Keratinocyte (primary cell): ENCODE measurements at regions not wholly inside any gene's neighbourhood (a gene's known extent, or its start where the extent isn't known, plus 50 kb on each side); places are given as distances from the start of the nearest gene placed in this dataset.

Experiments used
- DNase-seq: peaks from one replicate; pipeline ENCODE4 v3.0.0-alpha.2; 2011; ENCODE audit warnings: low read depth, missing footprints, low spot score
- FAIRE-seq: peaks from 2 replicates; lab custom pipeline; 2011; peaks lifted over from hg19 to GRCh38; lab: Jason Lieb, UNC
- H2AFZ ChIP-seq: 2 replicates; pipeline ENCODE4 v1.6.0; 2012; ENCODE audit warnings: low read length, control low read depth, inconsistent platforms; ENCODE audit not compliant: control insufficient read depth
- H3K27ac ChIP-seq: 2 replicates; pipeline ENCODE4 v1.5.1; 2011; ENCODE audit warnings: low read length; ENCODE audit not compliant: control insufficient read depth, insufficient read depth
- H3K27me3 ChIP-seq: 3 replicates; pipeline ENCODE4 v1.6.0; 2011; ENCODE audit warnings: low read length; ENCODE audit not compliant: control insufficient read depth, insufficient read depth; ENCODE audit errors: extremely low read depth
- H3K36me3 ChIP-seq, 2 experiments: 2 replicates in 1 of 2; 3 replicates in 1 of 2; pipeline ENCODE4 v1.5.1; 2011; ENCODE audit warnings: low read length in 2 of 2, mild to moderate bottlenecking in 1 of 2; ENCODE audit not compliant: control insufficient read depth in 2 of 2, insufficient read depth in 2 of 2; ENCODE audit errors: extremely low read depth in 1 of 2
- H3K4me1 ChIP-seq: 3 replicates; pipeline ENCODE4 v1.5.1; 2011; ENCODE audit warnings: low read length; ENCODE audit not compliant: control insufficient read depth, insufficient read depth; ENCODE audit errors: extremely low read depth
- H3K4me2 ChIP-seq: 3 replicates; pipeline ENCODE4 v1.6.0; 2011; ENCODE audit warnings: low read depth, low read length; ENCODE audit not compliant: control insufficient read depth, insufficient read depth; ENCODE audit errors: extremely low read depth
- H3K4me3 ChIP-seq, 3 experiments: fragments of 200-600 bp in 1 of 3; sonication (generic) in 1 of 3; 2 replicates in 2 of 3; 3 replicates in 1 of 3; pipeline ENCODE4 v1.5.1; 2011 to 2016; ENCODE audit warnings: low read length in 3 of 3, mild to moderate bottlenecking in 3 of 3, control low read depth in 2 of 3, inconsistent platforms in 1 of 3, low read depth in 1 of 3, mixed read lengths in 1 of 3, mixed run types in 1 of 3, moderate library complexity in 1 of 3; ENCODE audit not compliant: control insufficient read depth in 2 of 3, insufficient read depth in 2 of 3; ENCODE audit errors: extremely low read depth in 1 of 3
- H3K79me2 ChIP-seq: 2 replicates; pipeline ENCODE4 v1.6.0; 2012; ENCODE audit warnings: low read length; ENCODE audit not compliant: control insufficient read depth, insufficient read depth
- H3K9ac ChIP-seq: 3 replicates; pipeline ENCODE4 v1.6.0; 2011; ENCODE audit warnings: low read length; ENCODE audit not compliant: control insufficient read depth, insufficient read depth; ENCODE audit errors: extremely low read depth
- H3K9me1 ChIP-seq: 3 replicates; pipeline ENCODE4 v1.6.0; 2011; ENCODE audit warnings: low read length; ENCODE audit not compliant: control insufficient read depth, insufficient read depth; ENCODE audit errors: extremely low read depth
- H3K9me3 ChIP-seq: 2 replicates; pipeline ENCODE4 v1.5.1; 2012; ENCODE audit warnings: low read depth, low read length; ENCODE audit not compliant: control insufficient read depth
- H4K20me1 ChIP-seq: 3 replicates; pipeline ENCODE4 v1.6.0; 2011; ENCODE audit warnings: low read length; ENCODE audit not compliant: control insufficient read depth, insufficient read depth; ENCODE audit errors: extremely low read depth
- CTCF ChIP-seq, 3 experiments: IDR thresholded peaks in 1 of 3; conservative IDR thresholded peaks in 1 of 3; optimal IDR thresholded peaks in 1 of 3; 2 replicates in 2 of 3; 3 replicates in 1 of 3; pipeline versions ENCODE3 to v1.5.1; 2011; ENCODE audit warnings: low read length in 3 of 3, mild to moderate bottlenecking in 3 of 3, moderate library complexity in 2 of 3, control low read depth in 1 of 3, inconsistent platforms in 1 of 3; ENCODE audit not compliant: insufficient read depth in 2 of 3; ENCODE audit errors: extremely low read depth in 1 of 3
- EZH2 ChIP-seq: IDR thresholded peaks from one replicate; pipeline ENCODE4 v1.6.1; 2012; ENCODE audit warnings: inconsistent platforms, mild to moderate bottlenecking, low read length, moderate library complexity
- dilution Hi-C: fragments of 300-500 bp; cut with MboI; formaldehyde crosslinking; loops from one replicate; pipeline ENCODE4 v1.7.0; 2020; ENCODE audit warnings: low sequenced_read_pairs; ENCODE audit not compliant: extremely low pct_ligation_motif_present

GRCh38 chr11:10946072-10946471, 88.2 kb upstream of the ZBED5 start:
- Histone ChIP-seq H3K36me3 (no peaks in the 10 kb centered on the region), H3K4me3 (no peak overlapping the region), H3K27ac (no peak overlapping the region), H4K20me1 (no peaks in the 10 kb centered on the region), H2AFZ (no peak overlapping the region), H3K27me3 (no peaks in the 10 kb centered on the region), H3K9ac (no peak overlapping the region), H3K9me1 (no peaks in the 10 kb centered on the region), H3K9me3 (no peaks in the 10 kb centered on the region), H3K4me1 (no peaks in the 10 kb centered on the region), H3K4me2 (no peak overlapping the region), H3K79me2 (no peaks in the 10 kb centered on the region)
- dilution Hi-C loops: no loop called here
- TF ChIP-seq CTCF (optimal IDR thresholded peaks at IDR 0.05 in 1 of 3, IDR thresholded peaks at IDR 0.05 in 1 of 3, conservative IDR thresholded peaks at IDR 0.05 in 1 of 3; ENCODE audit: extremely low read depth in 1 of 3, insufficient read depth in 2 of 3, low read length in 3 of 3) (no peak), EZH2 (no peak)
- FAIRE-seq (no peak), DNase-seq (no peak)

GRCh38 chr11:10945196-10945595, 87.3 kb upstream of the ZBED5 start:
- Histone ChIP-seq H3K27ac (no peak overlapping the region), H2AFZ (no peak overlapping the region), H3K27me3 (no peaks in the 10 kb centered on the region), H3K4me2 (no peak overlapping the region), H3K9me3 (no peaks in the 10 kb centered on the region), H3K4me1 (no peaks in the 10 kb centered on the region), H3K79me2 (no peaks in the 10 kb centered on the region), H3K9me1 (no peaks in the 10 kb centered on the region), H3K36me3 (no peaks in the 10 kb centered on the region), H3K4me3 (no peak overlapping the region), H4K20me1 (no peaks in the 10 kb centered on the region), H3K9ac (no peak overlapping the region)
- DNase-seq (no peak), FAIRE-seq (no peak)
- dilution Hi-C loops: no loop called here
- TF ChIP-seq CTCF (optimal IDR thresholded peaks at IDR 0.05 in 1 of 3, IDR thresholded peaks at IDR 0.05 in 1 of 3, conservative IDR thresholded peaks at IDR 0.05 in 1 of 3; ENCODE audit: extremely low read depth in 1 of 3, insufficient read depth in 2 of 3, low read length in 3 of 3) (no peak), EZH2 (no peak)
